MM.1S (cell line): ENCODE measurements at regions not wholly inside any gene's neighbourhood (a gene's known extent, or its start where the extent isn't known, plus 50 kb on each side); places are given as distances from the start of the nearest gene placed in this dataset.

ENCODE experiments used
- DNase-seq: peaks from one replicate; pipeline ENCODE4 v3.0.0-alpha.2; 2015
- H2AFZ ChIP-seq: fragments of 300-600 bp; sonication (generic); 2 replicates; pipeline ENCODE4 v1.6.0; 2016; ENCODE audit warnings: antibody characterized with exemption, low read length
- H3F3A ChIP-seq: fragments of 300-600 bp; sonication (generic); 2 replicates; pipeline ENCODE4 v1.6.1; 2016; ENCODE audit warnings: mild to moderate bottlenecking, antibody characterized with exemption, low read length, moderate library complexity, mixed read lengths; ENCODE audit not compliant: insufficient read depth
- H3K27ac ChIP-seq: fragments of 300-600 bp; sonication (generic); 2 replicates; pipeline ENCODE4 v1.5.1; 2016; ENCODE audit warnings: mild to moderate bottlenecking, low read length
- H3K27me3 ChIP-seq: fragments of 300-600 bp; sonication (generic); replicated peaks from 2 replicates; pipeline ENCODE4 v1.6.0; 2016; ENCODE audit warnings: low read length; ENCODE audit not compliant: insufficient read depth
- H3K36me3 ChIP-seq: fragments of 300-600 bp; sonication (generic); replicated peaks from 2 replicates; pipeline ENCODE4 v1.6.1; 2016; ENCODE audit warnings: mild to moderate bottlenecking, low read length, mixed read lengths; ENCODE audit not compliant: insufficient read depth
- H3K4me1 ChIP-seq: fragments of 300-600 bp; sonication (generic); 2 replicates; pipeline ENCODE4 v1.6.1; 2016; ENCODE audit warnings: low read length, mixed read lengths
- H3K4me2 ChIP-seq: fragments of 300-600 bp; sonication (generic); 2 replicates; pipeline ENCODE4 v1.6.0; 2016; ENCODE audit warnings: low read depth, low read length
- H3K4me3 ChIP-seq: fragments of 300-600 bp; sonication (generic); 2 replicates; pipeline ENCODE4 v1.5.1; 2016; ENCODE audit warnings: low read length, mixed read lengths
- H3K79me2 ChIP-seq: fragments of 300-600 bp; sonication (generic); 2 replicates; pipeline ENCODE4 v1.6.1; 2016; ENCODE audit warnings: mixed run types, low read length, mixed read lengths
- H3K9ac ChIP-seq: fragments of 300-600 bp; sonication (generic); 2 replicates; pipeline ENCODE4 v1.6.1; 2016; ENCODE audit warnings: low read length, mixed read lengths
- H3K9me2 ChIP-seq: fragments of 300-600 bp; sonication (generic); replicated peaks from 2 replicates; pipeline ENCODE4 v1.6.1; 2016; ENCODE audit warnings: mild to moderate bottlenecking, low read length, mixed read lengths; ENCODE audit not compliant: insufficient read depth
- H3K9me3 ChIP-seq: fragments of 300-600 bp; sonication (generic); replicated peaks from 2 replicates; pipeline ENCODE4 v1.6.1; 2016; ENCODE audit warnings: mild to moderate bottlenecking, low read length, mixed read lengths; ENCODE audit not compliant: insufficient read depth
- H4K20me1 ChIP-seq: fragments of 300-600 bp; sonication (generic); 2 replicates; pipeline ENCODE4 v1.6.1; 2016; ENCODE audit warnings: mild to moderate bottlenecking, low read length, moderate library complexity, mixed read lengths; ENCODE audit not compliant: insufficient read depth
- EZH2 ChIP-seq: fragments of 300-600 bp; sonication (generic); optimal IDR thresholded peaks from 2 replicates; pipeline ENCODE3; 2017; ENCODE audit warnings: low read depth, mild to moderate bottlenecking, antibody characterized with exemption, low read length, mixed read lengths
- EZH2phosphoT487 ChIP-seq: fragments of 300-600 bp; sonication (generic); IDR thresholded peaks from 2 replicates; pipeline ENCODE4 v1.6.1; 2018; ENCODE audit warnings: antibody characterized with exemption, low read length
- TF ChIP-seq, protein P1 (sequence below): fragments of 300-600 bp; sonication (generic); IDR thresholded peaks from 2 replicates; pipeline ENCODE4 v1.5.1; 2016; ENCODE audit warnings: antibody characterized with exemption, low read length, mixed read lengths

DNA sequence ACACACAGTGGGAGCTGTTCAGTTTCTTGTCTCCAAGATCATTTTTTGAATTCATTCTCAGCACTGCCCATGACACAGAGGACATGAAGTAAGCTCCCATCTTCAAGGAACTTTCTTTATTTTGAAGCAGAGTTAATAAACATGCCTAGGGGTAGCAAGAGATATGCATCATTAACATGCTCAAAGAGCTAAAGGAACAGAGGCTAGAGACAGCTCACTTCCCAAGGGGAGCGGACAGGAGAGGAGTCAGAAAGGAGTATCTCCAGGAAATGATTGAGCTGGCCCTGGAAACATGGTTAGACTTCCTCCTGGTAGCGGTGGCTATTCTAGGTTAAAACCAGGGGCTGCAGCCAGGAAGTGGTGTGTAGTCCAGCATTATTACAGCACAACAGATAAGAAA lies 135.9 kb downstream of the GPAM start:
- no peaks in the 10 kb centered on the region for H3F3A ChIP-seq
- no peak for DNase-seq
- no peaks in the 10 kb centered on the region for H3K36me3 ChIP-seq
- TF ChIP-seq EZH2: no peak
- no peak for TF ChIP-seq EZH2phosphoT487
- TF ChIP-seq, protein P1, sequence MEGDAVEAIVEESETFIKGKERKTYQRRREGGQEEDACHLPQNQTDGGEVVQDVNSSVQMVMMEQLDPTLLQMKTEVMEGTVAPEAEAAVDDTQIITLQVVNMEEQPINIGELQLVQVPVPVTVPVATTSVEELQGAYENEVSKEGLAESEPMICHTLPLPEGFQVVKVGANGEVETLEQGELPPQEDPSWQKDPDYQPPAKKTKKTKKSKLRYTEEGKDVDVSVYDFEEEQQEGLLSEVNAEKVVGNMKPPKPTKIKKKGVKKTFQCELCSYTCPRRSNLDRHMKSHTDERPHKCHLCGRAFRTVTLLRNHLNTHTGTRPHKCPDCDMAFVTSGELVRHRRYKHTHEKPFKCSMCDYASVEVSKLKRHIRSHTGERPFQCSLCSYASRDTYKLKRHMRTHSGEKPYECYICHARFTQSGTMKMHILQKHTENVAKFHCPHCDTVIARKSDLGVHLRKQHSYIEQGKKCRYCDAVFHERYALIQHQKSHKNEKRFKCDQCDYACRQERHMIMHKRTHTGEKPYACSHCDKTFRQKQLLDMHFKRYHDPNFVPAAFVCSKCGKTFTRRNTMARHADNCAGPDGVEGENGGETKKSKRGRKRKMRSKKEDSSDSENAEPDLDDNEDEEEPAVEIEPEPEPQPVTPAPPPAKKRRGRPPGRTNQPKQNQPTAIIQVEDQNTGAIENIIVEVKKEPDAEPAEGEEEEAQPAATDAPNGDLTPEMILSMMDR: no peak
- no peaks in the 10 kb centered on the region for H4K20me1 ChIP-seq
- no peaks in the 10 kb centered on the region for H3K9me3 ChIP-seq
- no peaks in the 10 kb centered on the region for H3K27me3 ChIP-seq
- no peak overlapping the region for H3K27ac ChIP-seq
- H3K9me2 ChIP-seq: no peaks in the 10 kb centered on the region
- no peak overlapping the region for H3K4me2 ChIP-seq
- H3K4me1 ChIP-seq: no peaks in the 10 kb centered on the region
- H3K4me3 ChIP-seq: no peak overlapping the region
- H3K79me2 ChIP-seq: no peaks in the 10 kb centered on the region
- H3K9ac ChIP-seq: no peak overlapping the region
- H2AFZ ChIP-seq: no peak overlapping the region

DNA sequence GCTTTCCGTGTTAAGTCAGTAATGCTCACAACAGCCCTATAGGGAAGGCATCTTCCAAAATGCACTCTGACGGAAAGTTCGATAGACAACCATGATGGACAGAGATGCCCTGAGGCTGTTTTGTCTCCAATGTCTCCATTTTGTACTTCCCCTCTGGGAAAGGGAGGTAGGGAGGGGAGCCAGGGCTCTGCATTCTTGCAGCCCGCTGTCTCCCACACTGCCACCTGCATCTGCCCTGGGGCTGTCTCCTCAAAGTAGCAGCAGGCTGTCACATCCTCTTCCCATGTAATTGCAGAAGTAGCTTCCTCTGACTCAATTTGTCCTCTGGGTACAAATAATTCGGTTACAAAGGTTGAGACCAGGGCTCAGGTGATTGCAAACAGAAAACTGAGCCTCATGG lies 131.4 kb downstream of the GPAM start:
- no peaks in the 10 kb centered on the region for H3F3A ChIP-seq
- no peak overlapping the region for H2AFZ ChIP-seq
- no peaks in the 10 kb centered on the region for H3K9me3 ChIP-seq
- no peaks in the 10 kb centered on the region for H3K4me1 ChIP-seq
- no peak for DNase-seq
- H3K4me3 ChIP-seq: no peak overlapping the region
- H3K27me3 ChIP-seq: no peaks in the 10 kb centered on the region
- TF ChIP-seq EZH2phosphoT487 (no peak), EZH2 (no peak)
- TF ChIP-seq, protein P1: no peak
- H3K4me2 ChIP-seq: no peak overlapping the region
- H3K79me2 ChIP-seq: no peaks in the 10 kb centered on the region
- H3K27ac ChIP-seq: no peak overlapping the region
- H3K9me2 ChIP-seq: no peaks in the 10 kb centered on the region
- H4K20me1 ChIP-seq: no peaks in the 10 kb centered on the region
- H3K9ac ChIP-seq: no peak overlapping the region
- no peaks in the 10 kb centered on the region for H3K36me3 ChIP-seq

DNA sequence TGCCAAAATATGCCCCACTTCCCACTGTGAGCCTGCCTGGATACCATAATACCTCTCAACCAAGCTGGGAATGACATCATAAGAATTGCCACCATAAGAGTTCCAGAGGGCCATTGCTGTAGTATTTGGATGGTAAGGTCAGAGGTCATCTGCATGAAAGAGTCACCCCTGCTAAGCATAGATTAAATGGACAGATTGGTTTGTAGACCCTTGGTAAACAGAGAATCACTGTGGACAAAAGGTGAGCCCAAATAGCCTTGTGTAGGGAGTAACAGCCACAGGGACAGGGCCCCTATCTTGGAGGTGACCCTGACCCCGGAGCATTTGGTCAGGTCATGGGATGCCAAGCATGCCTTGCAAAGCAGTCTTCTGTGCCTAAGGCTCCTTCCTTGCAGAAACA lies 129.7 kb downstream of the GPAM start:
- Histone ChIP-seq H3K4me1 (no peaks in the 10 kb centered on the region), H2AFZ (no peak overlapping the region), H3K36me3 (no peaks in the 10 kb centered on the region), H3K27me3 (no peaks in the 10 kb centered on the region), H3K9me2 (no peaks in the 10 kb centered on the region), H3K4me3 (no peak overlapping the region), H3K79me2 (no peaks in the 10 kb centered on the region), H3K4me2 (no peak overlapping the region), H3K27ac (no peak overlapping the region), H3K9ac (no peak overlapping the region), H3F3A (no peaks in the 10 kb centered on the region), H3K9me3 (no peaks in the 10 kb centered on the region), H4K20me1 (no peaks in the 10 kb centered on the region)
- TF ChIP-seq EZH2phosphoT487: no peak
- TF ChIP-seq, protein P1: no peak
- no peak for TF ChIP-seq EZH2
- no peak for DNase-seq
